Inflammatory macrophage treated with lipopolysaccharide for 4 hours (primary cell): ENCODE measurements at regions not wholly inside any gene's neighbourhood (a gene's known extent, or its start where the extent isn't known, plus 50 kb on each side); places are given as distances from the start of the nearest gene placed in this dataset.
"Not testable (repeated sequence)": the region's sequence is repeated elsewhere in the genome, so short reads cannot be mapped to it uniquely, and the experiment has no call there.

Source experiments
- DNase-seq: peaks from one replicate; pipeline ENCODE4 v3.0.0-alpha.2; 2020

DNA sequence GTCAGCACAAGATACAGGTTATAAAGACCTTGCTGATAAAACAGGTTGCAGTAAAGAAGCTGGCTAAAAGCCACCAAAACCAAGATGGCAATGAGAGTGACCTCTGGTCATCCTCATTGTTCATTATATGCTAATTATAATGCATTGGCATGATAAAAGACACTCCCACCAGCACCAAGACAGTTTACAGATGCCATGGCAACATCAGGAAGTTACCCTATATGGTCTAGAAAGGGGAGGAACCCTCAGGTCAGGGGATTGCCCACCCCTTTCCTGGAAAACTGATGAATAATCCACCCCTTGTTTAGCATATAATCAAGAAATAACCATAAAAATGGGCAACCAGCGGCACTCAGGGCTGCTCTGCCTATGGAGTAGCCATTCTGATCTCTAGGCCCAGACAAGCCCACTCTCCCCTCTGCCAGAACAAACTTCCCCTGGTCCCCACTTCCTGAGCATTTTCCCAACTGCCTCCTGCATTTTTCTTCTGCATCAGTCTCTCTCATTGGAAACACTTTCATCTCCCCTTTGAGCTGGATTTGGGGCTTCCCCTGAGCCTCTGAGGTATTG, 215.3 kb upstream of the SDK2 start:
- DNase-seq = not testable (repeated sequence)

DNA sequence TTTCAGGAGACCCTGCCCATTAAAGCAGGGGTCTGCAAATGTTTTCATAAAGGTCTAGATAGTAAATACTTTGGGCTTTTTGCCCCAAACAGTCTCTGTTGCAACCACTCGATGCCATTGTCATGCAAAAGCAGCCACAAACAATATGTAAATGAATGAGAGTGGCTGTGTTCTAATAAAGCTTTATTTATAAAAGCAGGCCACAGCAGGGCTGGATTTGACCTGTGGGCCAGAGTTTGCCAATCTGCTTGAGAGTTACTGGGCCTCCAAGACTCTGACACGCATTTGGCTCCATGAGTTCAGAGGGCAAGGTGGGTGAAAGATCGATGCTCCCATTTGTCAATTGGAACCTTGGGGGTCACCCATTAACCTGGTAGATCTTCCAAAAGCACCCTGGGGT, 217.3 kb upstream of the SDK2 start:
- no peak for DNase-seq

DNA sequence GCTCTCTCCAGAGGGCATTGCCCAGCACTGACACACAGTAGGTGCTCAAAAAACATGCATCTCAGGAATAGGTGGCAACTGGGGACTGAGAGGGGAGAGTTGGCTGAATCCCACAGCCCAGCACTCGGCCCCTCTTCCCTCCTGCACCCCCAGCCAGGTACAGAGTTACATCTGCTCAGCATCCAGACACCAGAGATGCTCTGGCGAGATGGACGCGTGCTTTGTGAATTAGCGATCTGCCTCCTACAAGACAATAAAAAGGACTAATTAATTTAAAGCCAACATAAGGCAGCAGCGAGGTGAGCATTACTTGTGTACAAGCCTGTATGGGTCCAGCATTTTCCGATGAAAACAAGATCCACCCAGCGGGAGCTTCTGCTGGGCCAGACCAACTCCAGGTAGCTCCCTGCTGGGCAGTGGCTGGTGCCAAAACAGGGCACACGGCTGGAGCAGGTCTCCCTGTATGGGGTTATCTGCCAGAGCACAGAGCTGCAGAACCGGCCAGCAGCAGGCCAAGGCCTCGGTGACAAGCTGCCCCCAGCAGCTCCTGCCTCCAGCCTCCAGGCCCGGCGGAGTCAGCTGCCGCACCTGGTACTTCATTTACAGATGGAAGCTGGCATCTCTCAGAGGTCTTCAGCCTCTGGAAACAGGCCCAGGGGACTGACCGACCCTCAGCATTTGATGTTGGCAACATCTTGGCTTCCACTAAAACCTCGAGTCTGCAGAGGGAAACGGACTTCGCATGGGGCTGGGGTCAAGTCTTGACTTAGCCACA, 219.7 kb upstream of the SDK2 start:
- DNase-seq = no peak

DNA sequence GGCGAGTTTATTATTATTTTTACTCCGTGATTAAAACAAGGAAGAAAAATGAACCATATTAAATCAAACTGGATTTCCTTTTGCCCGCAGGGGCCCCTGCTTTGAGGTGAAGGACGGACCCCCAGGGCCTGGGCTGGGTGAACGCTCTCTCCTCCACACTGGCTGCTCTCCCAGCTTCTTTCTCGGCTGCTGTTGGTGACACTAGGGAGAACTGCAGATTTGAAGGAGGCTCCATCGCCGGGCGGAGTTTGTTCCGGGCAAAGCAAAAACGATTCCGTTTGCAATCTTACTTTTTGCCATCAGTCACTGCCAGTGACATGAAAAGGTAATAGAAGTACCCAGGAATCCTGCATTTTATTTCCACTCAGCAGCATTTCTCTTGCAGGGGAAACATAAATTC, 221.6 kb upstream of the SDK2 start:
- no peak for DNase-seq

DNA sequence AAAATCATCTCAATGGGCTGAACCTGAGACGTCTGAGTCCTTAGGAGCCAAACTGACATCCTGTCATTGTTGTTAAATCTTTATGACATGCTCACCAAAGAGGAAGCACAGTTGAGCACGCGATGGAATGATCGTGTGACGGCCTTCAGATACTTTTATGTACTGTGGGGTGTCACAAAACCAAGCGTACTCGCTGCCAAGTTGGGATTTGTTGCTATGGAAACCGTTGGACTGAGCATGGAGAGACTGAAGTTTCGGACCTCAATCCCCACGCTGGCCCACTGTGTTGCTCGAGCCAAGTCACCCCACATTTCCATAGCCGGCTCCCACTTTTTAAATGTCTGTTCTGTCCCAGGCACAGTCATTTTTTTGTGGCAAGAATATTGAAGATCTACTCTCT, 222.8 kb upstream of the SDK2 start:
- DNase-seq = no peak

DNA sequence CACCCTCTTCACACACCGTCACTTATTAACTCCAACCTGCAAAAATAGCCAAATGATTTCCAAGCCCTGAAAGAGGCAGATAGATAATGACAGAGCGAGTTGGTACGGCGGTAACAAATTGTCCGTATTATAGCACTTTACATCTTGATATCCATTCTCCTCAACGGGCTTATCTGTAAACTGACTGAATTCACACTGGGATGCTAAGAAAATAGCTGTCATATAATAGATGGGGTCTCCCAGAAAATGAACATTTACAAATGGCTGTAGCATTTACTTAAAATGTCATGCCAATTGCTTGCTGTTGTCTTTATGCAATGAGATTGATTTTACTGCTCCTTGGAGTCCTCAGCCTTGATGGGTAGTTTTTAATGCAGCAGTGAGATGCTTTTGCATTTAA, 225.8 kb upstream of the SDK2 start:
- no peak for DNase-seq

DNA sequence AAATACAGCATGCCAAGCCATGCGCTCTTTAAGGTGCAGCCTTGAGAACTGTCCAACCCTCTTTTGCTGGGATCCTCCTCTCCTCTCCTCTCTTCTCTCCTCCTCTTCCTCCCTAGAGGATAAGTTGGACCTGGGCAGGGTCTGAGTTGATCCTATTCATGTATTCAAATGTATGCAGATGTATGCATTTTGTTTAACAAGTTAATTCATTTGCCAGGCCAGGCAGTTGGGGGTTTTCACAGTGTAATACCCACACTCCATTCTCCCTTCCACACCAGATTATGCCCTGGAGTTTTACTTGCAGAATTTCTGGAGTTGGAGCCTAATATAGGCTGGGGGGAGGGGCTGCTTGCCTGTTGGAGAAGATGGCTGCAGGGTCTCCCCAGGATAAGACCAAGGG, 226.2 kb upstream of the SDK2 start:
- DNase-seq = no peak

DNA sequence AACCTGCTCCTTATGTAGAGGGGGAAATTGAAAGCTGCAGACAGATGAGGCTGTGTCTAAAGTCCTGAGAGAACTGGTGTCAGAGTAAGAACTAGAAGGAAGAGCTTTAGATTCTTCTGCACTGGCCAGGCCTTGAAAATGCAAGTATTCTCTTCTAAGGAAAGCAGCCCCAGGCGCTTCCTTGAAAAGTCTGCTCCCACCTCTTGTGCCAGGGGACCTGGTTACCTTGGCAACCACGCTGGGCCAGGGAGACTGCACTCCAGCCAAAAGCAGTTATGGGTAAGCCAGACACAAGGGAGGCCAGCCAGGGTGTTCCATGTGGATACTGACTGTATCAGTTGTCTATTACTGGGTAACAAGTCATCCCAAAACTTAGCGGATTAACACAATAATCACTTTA, 228.6 kb upstream of the SDK2 start:
- no peak for DNase-seq

DNA sequence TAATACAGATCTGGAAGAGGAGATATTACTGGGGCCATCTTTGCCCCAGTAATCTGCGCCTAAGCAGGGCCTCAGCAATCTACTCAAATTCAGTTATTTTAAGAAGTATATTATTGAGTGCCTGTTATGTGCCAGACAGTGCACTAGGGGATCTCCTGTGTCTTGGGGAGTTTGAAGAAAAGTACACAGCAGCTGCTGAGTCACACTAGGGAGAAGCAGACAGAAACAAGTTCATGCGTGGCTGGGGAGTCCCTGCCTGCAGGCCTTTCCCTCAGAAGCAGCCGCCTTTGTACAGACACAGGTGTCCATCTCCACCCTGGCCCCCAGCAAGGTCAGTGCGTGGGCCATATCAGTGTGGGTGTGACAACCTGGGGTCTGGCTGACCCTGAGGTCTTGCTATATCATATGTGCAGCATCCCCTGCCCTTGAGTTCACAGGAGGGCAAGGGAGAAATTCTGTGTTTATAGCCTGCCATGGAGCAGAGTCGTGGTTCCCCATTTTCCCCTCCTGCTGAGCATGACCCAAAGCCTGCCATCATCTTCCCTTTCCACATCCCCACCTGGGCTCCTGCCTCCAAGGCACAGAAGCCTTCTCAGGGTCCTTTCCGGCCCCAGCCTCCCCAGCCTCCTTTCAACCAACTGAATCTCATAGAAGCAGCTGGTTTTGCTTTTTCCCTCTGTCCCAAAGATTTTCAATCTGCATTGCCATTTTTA, 229.9 kb upstream of the SDK2 start:
- peak; percentile 62 for DNase-seq

DNA sequence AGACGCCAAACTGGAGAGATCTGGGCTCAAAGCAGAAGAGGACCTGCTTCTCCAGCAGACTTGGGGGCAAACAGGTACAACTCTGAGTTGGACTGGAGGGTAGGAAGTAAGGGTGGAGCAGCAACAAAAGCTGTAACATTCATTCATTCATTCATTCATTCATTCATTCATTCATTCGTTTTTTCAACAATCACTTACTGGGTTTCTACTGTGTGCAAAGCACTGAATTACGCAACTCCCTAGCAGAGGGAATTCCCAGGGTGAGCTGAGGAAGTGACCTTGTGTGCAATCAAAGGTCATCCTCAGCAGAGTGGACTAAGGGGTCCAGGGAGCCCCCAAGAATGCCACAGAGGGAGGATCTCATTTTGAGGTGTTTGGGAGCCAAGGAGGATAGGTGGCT, 231.1 kb upstream of the SDK2 start:
- DNase-seq = peak; percentile 66

DNA sequence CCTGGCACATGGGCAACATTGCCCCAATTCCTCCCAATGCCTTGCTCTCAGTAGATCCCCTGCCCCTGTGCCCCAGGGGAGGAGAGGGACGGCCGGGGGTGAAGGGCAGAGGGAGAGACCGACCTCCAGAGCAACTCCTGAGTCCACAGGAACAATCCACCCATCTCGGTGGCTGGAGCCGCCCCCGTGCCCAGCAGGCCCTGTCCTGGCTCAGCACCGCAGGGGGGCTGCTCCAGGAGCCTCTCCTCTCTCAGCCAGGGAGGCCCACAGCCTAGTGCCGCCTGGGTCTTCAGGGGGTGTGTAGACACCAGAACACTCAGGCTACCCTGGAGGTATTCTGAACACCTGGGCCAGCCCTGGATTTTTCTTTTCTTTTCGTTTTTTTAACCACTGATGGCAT, 233.7 kb upstream of the SDK2 start:
- no peak for DNase-seq

DNA sequence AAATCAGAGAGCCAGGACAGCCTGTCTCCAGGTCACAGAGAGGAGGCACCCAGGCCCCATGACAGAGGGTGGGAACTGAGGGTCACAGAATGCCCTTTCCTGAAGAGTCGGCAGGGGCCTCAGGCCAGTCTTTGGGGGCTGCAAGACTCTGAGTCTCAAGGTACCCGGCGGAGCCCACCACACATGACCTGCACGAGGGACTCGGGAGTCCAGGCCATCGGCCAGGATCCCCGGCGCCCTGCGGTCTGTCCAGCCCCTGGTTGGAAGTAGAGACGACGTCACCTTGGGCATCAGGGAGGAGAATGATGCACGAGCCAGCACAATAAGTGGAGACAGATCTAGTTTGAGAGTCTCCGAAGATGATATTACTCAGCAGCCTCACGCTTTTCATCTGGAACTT, 234.7 kb upstream of the SDK2 start:
- no peak for DNase-seq

DNA sequence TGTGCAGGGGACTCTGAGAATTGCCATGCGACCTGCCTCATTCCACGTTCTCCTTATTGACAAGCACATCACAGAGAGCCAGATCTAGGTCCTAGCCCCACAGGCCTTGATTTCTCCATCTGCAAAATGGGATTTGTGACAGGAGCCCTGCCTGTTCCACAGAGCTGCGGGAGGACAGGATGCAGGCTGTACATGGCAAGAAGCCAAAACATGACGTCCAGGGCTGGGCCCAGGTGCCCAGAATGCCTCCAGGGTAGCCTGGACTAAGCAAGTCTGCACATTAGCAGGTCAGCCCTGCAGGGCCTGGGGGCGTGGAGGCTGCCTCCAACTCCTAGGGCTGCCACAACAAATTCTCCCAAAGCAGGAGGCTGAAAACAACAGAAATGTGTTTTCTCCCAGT, 235.7 kb upstream of the SDK2 start:
- DNase-seq = no peak

DNA sequence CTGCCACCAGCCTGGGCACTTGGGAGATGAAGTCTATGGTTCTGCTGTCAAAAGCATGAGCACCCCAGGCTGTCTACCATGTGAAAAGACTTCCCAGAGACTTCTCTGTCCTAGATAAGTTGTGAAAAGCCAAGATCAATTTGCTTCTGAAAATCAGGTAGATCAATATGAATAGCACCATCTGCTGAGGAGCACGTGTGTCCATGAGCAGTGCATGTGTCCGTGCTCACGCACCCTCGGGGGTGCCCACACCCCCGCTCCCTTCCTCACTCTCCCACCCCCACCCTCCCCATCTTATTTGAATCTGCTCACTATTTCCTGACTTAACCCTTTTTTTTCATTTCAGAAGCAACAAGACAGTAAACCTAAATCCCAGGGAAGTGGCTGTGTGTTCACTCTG, 238.3 kb upstream of the SDK2 start:
- DNase-seq = no peak

DNA sequence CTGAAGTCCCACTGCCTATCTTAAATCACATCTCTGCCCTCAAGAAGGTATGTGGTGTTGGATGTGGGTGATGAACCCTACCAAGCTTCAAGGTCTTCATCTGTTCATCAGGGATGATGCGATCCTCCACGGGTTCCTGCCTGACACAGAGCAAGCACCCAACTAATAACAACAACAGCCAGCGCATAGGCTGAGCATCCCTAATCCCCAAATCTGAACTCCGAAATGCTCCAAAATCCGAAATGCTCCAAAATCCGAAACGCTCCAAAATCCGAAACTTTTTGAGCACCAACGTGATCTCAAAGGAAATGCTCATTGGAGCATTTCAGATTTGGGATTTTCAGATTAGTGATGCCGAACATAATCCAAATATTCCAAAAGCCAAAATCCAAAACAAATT, 238.9 kb upstream of the SDK2 start:
- DNase-seq = no peak

DNA sequence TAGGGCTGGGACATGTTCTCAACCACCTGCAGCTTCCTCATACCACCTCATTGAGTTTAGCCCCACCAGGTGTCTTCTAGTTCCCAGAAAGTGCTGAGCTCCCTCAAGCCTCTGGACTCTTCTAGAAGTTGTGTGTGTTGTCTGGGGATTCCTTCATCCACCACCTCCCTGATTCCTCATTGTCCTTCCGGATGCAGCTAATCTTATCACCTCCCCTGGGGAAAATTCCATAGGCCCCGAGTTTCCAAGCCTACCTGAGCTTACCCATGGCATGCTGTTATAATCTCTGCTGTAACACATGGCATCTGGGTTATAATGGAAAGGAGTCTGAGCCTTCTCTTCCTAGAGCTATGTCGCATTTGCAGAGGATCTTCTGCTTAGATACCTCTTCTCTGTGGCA, 243.5 kb upstream of the SDK2 start:
- no peak for DNase-seq

DNA sequence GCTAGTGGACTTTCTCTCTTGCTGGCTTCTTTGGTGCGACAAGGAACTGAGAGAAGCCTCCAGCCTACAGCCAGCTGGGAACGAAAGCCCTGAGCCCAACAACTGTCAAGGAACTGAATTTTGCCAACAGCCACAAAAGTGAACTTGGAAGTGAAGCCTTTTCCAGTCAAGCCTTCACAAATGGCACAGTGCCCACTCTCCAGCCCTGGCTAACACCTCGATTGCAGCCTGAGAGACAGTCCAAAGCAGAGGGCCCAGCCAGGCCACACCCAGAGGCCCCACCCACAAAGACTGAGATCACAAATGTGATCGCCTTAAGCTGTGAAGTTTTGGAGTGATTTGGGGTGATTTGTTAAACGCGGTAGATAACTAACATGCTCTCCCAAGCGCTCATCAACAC, 244.6 kb upstream of the SDK2 start:
- DNase-seq = no peak

DNA sequence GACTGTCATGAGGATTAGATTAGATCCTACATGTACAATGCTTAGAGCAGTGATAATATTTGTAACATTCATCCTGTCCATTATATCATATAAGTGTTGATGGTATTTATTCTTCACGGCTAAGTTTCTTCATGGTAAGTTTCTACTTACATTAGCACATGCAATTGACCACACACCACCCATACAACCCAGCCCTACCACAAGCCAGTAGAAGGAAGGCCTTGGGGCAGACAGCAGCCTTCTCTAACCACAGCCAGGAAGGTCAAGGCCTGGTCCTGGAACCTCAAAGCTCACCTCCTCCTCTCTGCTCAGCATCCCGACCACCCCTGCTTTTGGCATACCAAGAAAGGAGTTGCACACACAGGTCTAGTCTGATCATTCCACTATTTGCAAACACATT, 245.2 kb upstream of the SDK2 start:
- no peak for DNase-seq

DNA sequence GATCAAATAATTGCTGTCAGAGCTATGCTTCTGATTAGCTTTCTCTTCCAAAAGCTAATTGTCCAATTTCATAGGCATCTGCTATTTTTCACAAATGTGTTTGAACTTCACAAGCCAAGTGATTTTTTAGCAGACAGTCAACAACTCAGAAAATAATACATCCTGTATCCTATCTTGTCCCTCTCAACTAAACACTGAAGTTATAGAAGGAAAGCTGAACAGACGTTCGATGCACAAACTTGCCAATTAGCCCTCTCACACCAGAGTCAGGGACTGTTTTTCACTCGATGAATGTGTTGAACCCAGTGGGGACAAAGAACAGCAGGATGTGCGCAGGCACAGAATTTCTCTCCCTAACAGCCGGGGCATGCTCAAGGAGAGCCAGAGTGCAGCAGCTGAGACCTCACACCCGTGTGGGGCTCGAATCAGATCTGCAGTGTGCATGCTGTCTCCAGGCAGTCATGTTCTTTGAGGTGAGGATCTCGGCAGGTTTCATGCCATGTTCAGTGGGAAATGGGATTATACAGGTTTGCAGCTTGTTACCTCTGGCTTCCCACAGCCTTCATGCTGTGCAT, 246.7 kb upstream of the SDK2 start:
- DNase-seq = no peak

DNA sequence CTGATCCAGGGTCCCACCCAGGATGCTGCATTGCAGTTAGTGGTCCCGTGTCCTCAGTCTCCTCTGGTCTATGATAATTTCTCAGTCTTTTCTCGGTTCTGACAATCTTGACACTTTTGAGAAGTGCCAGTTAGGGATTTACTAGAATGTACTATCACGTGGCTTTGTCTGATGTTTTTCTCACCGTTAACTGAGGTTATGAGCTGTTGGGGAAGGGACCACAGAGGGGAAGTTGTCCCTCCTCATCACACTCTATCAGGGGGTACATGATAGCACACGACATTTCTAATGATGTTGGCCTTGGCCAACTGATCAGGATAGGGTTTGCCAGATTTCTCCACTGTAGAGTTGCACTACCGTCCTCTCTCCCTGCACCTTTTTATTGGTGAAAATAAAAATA, 250.9 kb upstream of the SDK2 start:
- DNase-seq = no peak

DNA sequence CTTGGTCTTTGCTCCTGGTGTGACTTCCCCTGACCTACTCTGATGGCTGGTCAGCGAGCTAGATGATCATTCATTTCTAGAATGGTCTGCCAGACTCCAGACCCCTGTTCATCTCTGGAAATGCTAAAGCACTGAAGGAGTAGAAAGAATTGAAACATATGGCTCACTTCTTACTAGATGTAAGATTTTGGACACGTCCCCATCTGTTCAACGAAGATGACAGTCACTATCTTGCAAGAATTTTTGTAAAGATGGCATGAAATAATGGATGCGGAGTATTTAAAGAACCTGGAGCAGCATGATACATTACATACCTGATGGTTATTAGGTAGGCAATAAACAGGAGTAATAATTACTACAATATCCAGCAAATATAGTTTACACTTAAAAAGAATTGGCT, 252.7 kb upstream of the SDK2 start:
- no peak for DNase-seq

DNA sequence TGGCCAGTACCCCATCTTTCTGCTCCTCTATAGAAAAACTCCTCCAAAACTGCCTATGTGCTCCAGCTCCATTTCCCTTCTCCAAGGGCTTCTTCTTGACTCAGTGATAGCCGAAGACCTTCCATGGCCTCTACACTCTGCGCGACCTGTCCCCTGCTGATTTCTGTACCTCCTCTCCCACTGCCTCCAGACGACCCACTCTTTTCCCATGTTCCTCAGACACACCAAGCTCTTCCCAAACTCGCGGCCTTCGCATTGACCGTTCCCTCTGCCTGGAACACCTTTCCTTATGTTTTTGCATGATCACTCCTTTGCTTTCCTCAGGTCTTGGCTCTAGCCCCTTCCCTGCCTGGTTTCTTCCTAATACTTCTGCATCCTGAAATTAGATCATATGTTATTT, 255.6 kb upstream of the SDK2 start:
- no peak for DNase-seq

DNA sequence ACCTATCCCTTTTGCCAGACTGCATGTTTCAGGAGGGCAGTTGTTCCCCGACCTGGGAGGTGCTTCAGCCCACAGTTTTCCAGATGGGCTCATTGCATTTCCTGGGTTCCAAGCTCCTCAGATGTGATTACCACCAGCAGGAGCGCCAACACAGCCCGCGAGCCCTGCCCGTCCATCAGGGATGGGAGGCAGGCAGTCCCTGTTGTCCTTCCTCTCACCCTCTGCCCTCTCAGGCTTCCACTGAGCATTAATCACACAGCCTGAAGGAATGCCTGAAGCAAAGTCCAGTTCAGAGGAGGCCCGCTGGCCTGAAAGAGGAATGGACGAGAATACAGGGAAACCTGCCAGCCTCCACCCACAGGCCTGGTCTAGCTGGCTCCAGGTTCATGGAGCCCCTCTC, 256.3 kb upstream of the SDK2 start:
- DNase-seq = no peak

DNA sequence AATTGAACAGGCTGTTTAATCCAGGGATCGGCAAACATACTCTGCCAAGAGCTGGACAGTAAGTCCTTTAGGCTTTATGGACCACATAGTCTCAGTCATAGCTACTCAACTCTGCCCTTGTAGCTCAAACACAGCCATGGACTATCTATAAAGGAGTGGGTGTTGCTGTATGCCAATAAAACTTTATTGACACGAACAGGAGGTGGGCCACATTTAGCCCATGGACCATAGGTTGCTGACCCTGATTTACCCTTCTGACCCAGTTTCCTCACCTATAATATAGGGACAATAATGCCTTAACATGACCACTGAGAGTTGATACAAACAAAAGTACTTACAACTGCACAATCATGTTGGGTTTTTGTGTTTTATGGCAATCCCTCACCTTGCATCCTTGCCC, 257.0 kb upstream of the SDK2 start:
- DNase-seq = no peak
